Tibial artery (tissue), 4 donors: ENCODE measurements at regions not wholly inside any gene's neighbourhood (a gene's known extent, or its start where the extent isn't known, plus 50 kb on each side); places are given as distances from the start of the nearest gene placed in this dataset.
A peak's percentile ranks its signal among the peaks of the same experiment; 100 is the strongest.
"Not testable (repeated sequence)": the region's sequence is repeated elsewhere in the genome, so short reads cannot be mapped to it uniquely, and the experiment has no call there.

ENCODE experiments used
- DNase-seq, 2 donors: peaks; one replicate each; pipeline ENCODE4 v3.0.0-alpha.2; 2019
- H3K27ac ChIP-seq, 2 donors: fragments of 200-600 bp; sonication (generic) in 1 of 2; 1 replicate in 1 of 2; 2 replicates in 1 of 2; pipeline ENCODE4 v1.5.1; 2018 to 2019; ENCODE audit warnings: mild to moderate bottlenecking in 1 of 2
- H3K27me3 ChIP-seq, 2 donors: fragments of 200-600 bp; sonication (generic) in 1 of 2; one replicate each; pipeline versions ENCODE4 v1.5.1 to v1.6.0; 2016 to 2019
- H3K36me3 ChIP-seq, 3 donors: fragments of 200-600 bp; sonication (generic) in 2 of 3; one replicate each; pipeline ENCODE4 v1.5.1; 2016 to 2019; ENCODE audit warnings: mild to moderate bottlenecking in 2 of 3
- H3K4me1 ChIP-seq, 4 donors: fragments of 200-600 bp; sonication (generic) in 2 of 4; 1 replicate in 3 of 4; 2 replicates in 1 of 4; pipeline ENCODE4 v1.5.1; 2016 to 2019
- H3K4me3 ChIP-seq, 2 donors: fragments of 200-600 bp; sonication (generic) in 1 of 2; 1 replicate in 1 of 2; 2 replicates in 1 of 2; pipeline ENCODE4 v1.5.1; 2018 to 2019; ENCODE audit warnings: mild to moderate bottlenecking in 2 of 2
- H3K9me3 ChIP-seq, 3 donors: fragments of 200-600 bp; sonication (generic) in 1 of 3; one replicate each; pipeline ENCODE4 v1.5.1; 2016 to 2019
- intact Hi-C: fragments of 100-400 bp; cut with DNase I; formaldehyde crosslinking; loops from one replicate; pipeline ENCODE4 v1.15.0; 2023; ENCODE audit warnings: low total_unique reads
- TF ChIP-seq, protein P1 (sequence below), 2 experiments: fragments of 200-600 bp in 1 of 2; fragments of 450-650 bp in 1 of 2; IDR thresholded peaks; one replicate each; pipeline ENCODE4 v1.5.1; 2017 to 2019; ENCODE audit warnings: antibody characterized with exemption in 2 of 2, mild to moderate bottlenecking in 1 of 2, moderate library complexity in 1 of 2

DNA sequence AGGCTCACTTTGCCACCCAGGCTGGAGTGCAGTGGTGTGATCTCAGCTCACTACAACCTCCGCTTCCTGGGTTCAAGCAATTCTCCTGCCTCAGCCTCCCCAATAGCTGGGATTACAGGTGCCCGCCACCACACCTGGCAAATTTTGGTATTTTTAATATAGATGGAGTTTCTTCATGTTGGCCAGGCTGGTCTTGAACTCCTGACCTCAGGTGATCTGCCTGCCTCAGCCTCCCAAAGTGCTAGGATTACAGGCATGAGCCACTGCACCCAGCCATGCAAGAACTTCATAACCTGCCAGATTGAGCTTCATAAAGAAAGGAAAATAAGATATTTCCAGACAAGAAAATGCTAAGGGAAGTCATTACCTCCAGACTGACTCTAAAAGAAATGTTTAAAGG lies 4467.2 kb upstream of the OR11H1 start:
- intact Hi-C loops, H3K4me1 ChIP-seq, H3K4me3 ChIP-seq, H3K27me3 ChIP-seq, H3K36me3 ChIP-seq, H3K27ac ChIP-seq: not testable (repeated sequence)
- H3K9me3 ChIP-seq = peaks cover 0 to 33% (median 30%) of the 10 kb centered on the region in 3 donors
- DNase-seq = peak in 1 of 2 donors; percentile 54

- H3K4me1 ChIP-seq, H3K27me3 ChIP-seq, intact Hi-C loops, H3K27ac ChIP-seq, H3K36me3 ChIP-seq, H3K4me3 ChIP-seq: not testable (repeated sequence)
- peak in 1 of 2 donors; percentile 66 for DNase-seq
- peaks cover 0 to 35% (median 26%) of the 10 kb centered on the region in 3 donors for H3K9me3 ChIP-seq
These were observed 4465.5 kb upstream of the OR11H1 start for GRCh38 chr22:11062534-11062933.

DNA sequence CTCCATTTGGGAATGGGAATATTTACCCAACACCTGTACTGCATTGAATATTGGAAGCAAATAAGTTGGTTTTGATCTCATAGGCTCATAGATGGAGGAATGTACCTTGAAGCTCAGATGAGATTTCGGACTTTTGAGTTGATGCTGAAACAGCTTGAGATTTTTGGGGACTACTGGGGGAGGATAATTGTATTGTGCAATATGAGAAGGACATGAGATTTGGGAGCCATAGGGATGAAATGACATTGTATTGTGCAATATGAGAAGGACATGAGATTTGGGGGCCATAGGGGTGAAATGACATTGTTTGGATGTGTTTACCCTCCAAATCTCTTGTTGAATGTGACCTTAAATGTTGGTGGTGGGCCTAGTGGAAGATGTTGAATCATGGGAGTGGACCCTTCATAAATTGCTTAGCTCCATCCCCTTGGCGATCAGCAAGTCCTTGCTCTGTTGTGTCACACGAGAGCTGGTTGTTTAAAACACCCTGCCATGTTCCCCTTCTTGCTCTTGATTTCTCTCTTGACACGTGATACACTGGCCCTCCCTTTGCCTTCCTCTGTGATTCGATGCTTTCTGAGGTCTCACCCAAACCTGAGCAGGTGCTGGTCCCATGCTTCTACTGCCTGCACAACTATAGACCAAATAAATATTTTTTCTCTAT lies 4464.8 kb upstream of the OR11H1 start:
- DNase-seq = peak in 1 of 2 donors; percentile 59
- H3K4me3 ChIP-seq, H3K27me3 ChIP-seq, H3K27ac ChIP-seq, H3K36me3 ChIP-seq, intact Hi-C loops, H3K4me1 ChIP-seq: not testable (repeated sequence)
- H3K9me3 ChIP-seq = peaks cover 0 to 33% (median 26%) of the 10 kb centered on the region in 3 donors

DNA sequence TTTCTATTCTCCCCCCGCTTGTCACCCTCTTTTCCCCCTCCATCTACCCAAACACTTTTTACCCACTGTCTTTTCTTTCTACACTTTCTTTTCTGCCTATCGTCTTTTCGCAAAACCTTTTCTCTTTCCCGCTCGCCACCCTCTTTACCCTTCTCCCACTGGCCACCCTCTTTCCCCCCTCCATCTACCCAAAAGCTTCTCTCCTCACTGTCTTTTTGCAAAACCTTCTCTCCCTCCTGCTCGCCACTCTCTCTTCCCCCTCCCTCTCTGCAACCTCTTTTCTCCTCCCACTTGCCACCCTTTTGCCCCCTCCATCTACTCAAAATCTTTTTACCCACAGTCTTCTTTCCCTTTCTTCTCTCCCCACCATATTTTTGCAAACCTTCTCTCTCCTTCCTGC lies 4462.8 kb upstream of the OR11H1 start:
- H3K4me1 ChIP-seq, H3K27ac ChIP-seq, H3K4me3 ChIP-seq, H3K27me3 ChIP-seq, intact Hi-C loops, H3K36me3 ChIP-seq: not testable (repeated sequence)
- peak in 1 of 2 donors; percentile 64 for DNase-seq
- H3K9me3 ChIP-seq = peaks cover 0 to 30% (median 22%) of the 10 kb centered on the region in 3 donors

- H3K27ac ChIP-seq, intact Hi-C loops, H3K36me3 ChIP-seq, H3K4me1 ChIP-seq, H3K4me3 ChIP-seq, H3K27me3 ChIP-seq: not testable (repeated sequence)
- peak in 1 of 2 donors; percentile 60 for DNase-seq
- H3K9me3 ChIP-seq = peaks cover 0 to 26% (median 22%) of the 10 kb centered on the region in 3 donors
These were observed 4462.0 kb upstream of the OR11H1 start for GRCh38 chr22:11065876-11066457.

GRCh38 chr22:11066458-11067285 lies 4461.3 kb upstream of the OR11H1 start:
- H3K36me3 ChIP-seq = no peaks in the 10 kb centered on the region
- no peaks in the 10 kb centered on the region for H3K4me1 ChIP-seq
- peaks cover 0 to 26% (median 22%) of the 10 kb centered on the region in 3 donors for H3K9me3 ChIP-seq
- TF ChIP-seq, protein P1, sequence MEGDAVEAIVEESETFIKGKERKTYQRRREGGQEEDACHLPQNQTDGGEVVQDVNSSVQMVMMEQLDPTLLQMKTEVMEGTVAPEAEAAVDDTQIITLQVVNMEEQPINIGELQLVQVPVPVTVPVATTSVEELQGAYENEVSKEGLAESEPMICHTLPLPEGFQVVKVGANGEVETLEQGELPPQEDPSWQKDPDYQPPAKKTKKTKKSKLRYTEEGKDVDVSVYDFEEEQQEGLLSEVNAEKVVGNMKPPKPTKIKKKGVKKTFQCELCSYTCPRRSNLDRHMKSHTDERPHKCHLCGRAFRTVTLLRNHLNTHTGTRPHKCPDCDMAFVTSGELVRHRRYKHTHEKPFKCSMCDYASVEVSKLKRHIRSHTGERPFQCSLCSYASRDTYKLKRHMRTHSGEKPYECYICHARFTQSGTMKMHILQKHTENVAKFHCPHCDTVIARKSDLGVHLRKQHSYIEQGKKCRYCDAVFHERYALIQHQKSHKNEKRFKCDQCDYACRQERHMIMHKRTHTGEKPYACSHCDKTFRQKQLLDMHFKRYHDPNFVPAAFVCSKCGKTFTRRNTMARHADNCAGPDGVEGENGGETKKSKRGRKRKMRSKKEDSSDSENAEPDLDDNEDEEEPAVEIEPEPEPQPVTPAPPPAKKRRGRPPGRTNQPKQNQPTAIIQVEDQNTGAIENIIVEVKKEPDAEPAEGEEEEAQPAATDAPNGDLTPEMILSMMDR (IDR thresholded peaks at IDR 0.05) = no peak
- no peaks in the 10 kb centered on the region for H3K27me3 ChIP-seq
- intact Hi-C loops = no loop called here
- peak in 1 of 2 donors; percentile 73 for DNase-seq
- no peak overlapping the region for H3K4me3 ChIP-seq
- H3K27ac ChIP-seq = no peak overlapping the region

GRCh38 chr22:11067286-11067871 lies 4460.6 kb upstream of the OR11H1 start:
- H3K4me3 ChIP-seq, H3K27ac ChIP-seq, H3K36me3 ChIP-seq, H3K4me1 ChIP-seq, intact Hi-C loops, H3K27me3 ChIP-seq: not testable (repeated sequence)
- peak in 1 of 2 donors; percentile 75 for DNase-seq
- peaks cover 0 to 26% (median 22%) of the 10 kb centered on the region in 3 donors for H3K9me3 ChIP-seq

GRCh38 chr22:11067937-11068336 lies 4460.1 kb upstream of the OR11H1 start:
- H3K36me3 ChIP-seq, H3K27me3 ChIP-seq, H3K27ac ChIP-seq, H3K4me3 ChIP-seq, H3K4me1 ChIP-seq, intact Hi-C loops: not testable (repeated sequence)
- DNase-seq = peak in 1 of 2 donors; percentile 53
- peaks cover 0 to 26% (median 22%) of the 10 kb centered on the region in 3 donors for H3K9me3 ChIP-seq

DNA sequence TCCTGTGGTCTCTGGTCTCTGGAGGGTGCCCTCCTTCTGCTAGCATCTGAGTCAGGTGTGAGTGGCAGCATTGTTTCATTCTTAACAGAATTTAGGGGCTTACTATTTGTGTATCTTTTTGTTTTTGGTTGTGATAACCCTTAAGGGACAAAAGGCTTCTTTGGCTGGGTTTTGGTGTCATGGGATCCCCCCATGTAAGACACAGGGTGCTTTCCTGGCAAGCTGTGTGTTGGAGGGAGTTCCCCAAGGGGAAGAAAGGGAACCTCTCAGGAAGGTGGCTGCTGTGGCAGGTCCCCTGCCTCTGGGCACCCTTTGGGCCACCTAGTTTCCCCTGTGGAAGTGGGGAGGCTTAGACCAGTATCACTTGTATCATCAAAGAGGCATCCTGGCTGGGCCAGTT lies 4459.6 kb upstream of the OR11H1 start:
- H3K27me3 ChIP-seq, H3K27ac ChIP-seq, H3K36me3 ChIP-seq, H3K4me3 ChIP-seq, H3K4me1 ChIP-seq, intact Hi-C loops: not testable (repeated sequence)
- H3K9me3 ChIP-seq = peaks cover 0 to 26% (median 22%) of the 10 kb centered on the region in 3 donors
- peak in 1 of 2 donors; percentile 38 for DNase-seq
